K562 (cell line): ENCODE measurements at regions not wholly inside any gene's neighbourhood (a gene's known extent, or its start where the extent isn't known, plus 50 kb on each side); places are given as distances from the start of the nearest gene placed in this dataset.

Experiments
- C11orf30 ChIP-seq: fragments of 450-650 bp; IDR thresholded peaks from 2 replicates; pipeline ENCODE4 v1.6.1; 2016; ENCODE audit warnings: low read depth, mild to moderate bottlenecking
- FOXK1 ChIP-seq: sonication (generic); formaldehyde crosslinking; IDR thresholded peaks from 2 replicates; pipeline ENCODE4 v1.8.0; 2022; ENCODE audit warnings: missing genetic modification reagents, mild to moderate bottlenecking, borderline replicate concordance
- GTF3C2 ChIP-seq: IDR thresholded peaks from 3 replicates; pipeline ENCODE4 v1.6.1; 2011; ENCODE audit warnings: borderline replicate concordance, mild to moderate bottlenecking, moderate library complexity; ENCODE audit not compliant: insufficient read length; ENCODE audit errors: extremely low read depth
- LCOR ChIP-seq: sonication (generic); formaldehyde crosslinking; IDR thresholded peaks from 2 replicates; pipeline ENCODE4 v1.8.0; 2022; ENCODE audit warnings: mild to moderate bottlenecking, missing genetic modification reagents
- NFIC ChIP-seq: fragments of 450-650 bp; IDR thresholded peaks from 2 replicates; pipeline ENCODE4 v1.6.1; 2017; ENCODE audit warnings: mild to moderate bottlenecking, inconsistent platforms
- REST ChIP-seq, 2 experiments: fragments of 450-650 bp; formaldehyde crosslinking in 1 of 2; IDR thresholded peaks; 2 replicates each; pipeline versions ENCODE4 v1.4.0 to v1.6.1; 2014 to 2020; ENCODE audit warnings: mild to moderate bottlenecking in 2 of 2, borderline replicate concordance in 1 of 2, low read depth in 1 of 2
- SNIP1 ChIP-seq: fragments of 450-650 bp; IDR thresholded peaks from 2 replicates; pipeline ENCODE4 v1.7.1; 2017; ENCODE audit warnings: low read depth, mild to moderate bottlenecking
- TRIM28 ChIP-seq: fragments of 450-650 bp; IDR thresholded peaks from 2 replicates; pipeline ENCODE4 v1.6.1; 2017
- ZNF133 ChIP-seq: fragments of 250-450 bp; sonication (Bioruptor Pico); IDR thresholded peaks from 2 replicates; pipeline ENCODE4 v1.4.0; 2020; ENCODE audit warnings: mild to moderate bottlenecking
- ZNF644 ChIP-seq: fragments of 200-800 bp; sonication (Bioruptor generic); IDR thresholded peaks from 2 replicates; pipeline ENCODE4 v1.6.1; 2016; ENCODE audit warnings: low read depth, missing genetic modification characterization, missing compliant biosample characterization
- TF ChIP-seq, protein P1 (sequence below), 3 experiments: IDR thresholded peaks in 2 of 3; conservative IDR thresholded peaks in 1 of 3; 2 replicates each; pipeline ENCODE4 v1.5.1; 2011 to 2012; ENCODE audit warnings: low read length in 3 of 3, mild to moderate bottlenecking in 3 of 3, control low read depth in 2 of 3, improper control_type of control experiment in 1 of 3, inconsistent platforms in 1 of 3, low read depth in 1 of 3, mixed read lengths in 1 of 3, moderate library complexity in 1 of 3; ENCODE audit not compliant: insufficient read depth in 2 of 3
- TF ChIP-seq, protein P2 (sequence below): fragments of 450-650 bp; formaldehyde crosslinking; IDR thresholded peaks from 2 replicates; pipeline ENCODE4 v1.4.0; 2020; ENCODE audit warnings: mild to moderate bottlenecking, mixed read lengths

DNA sequence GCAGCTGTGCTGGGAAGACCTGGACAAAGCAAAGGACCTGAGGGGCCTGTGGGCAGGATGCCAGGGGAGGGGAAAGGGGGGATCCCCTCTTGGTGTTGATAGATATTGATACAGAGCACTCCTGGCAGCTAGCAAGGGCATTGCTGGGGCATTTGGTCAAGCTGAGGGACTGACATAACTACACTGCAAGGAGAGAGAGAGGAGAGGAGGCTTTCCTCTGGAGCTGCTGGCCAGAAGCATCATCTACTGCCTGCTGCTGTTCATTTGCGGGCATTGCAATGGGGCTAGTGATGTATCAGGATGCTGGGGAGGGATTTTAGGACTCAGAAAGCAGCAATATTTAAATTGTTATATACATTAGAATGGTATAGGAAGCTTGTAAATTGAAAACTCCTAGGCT, 142.0 kb downstream of the ZNF648 start (continued):
- TF ChIP-seq REST (IDR thresholded peaks at IDR 0.05; ENCODE audit: borderline replicate concordance), result peak; percentile 71
- no peak for TF ChIP-seq REST (CRISPR knock-in tag; IDR thresholded peaks at IDR 0.05; ENCODE audit: low read depth)
- TF ChIP-seq NFIC, result peak; percentile 22; the same call in 1 of the 2 replicates
- TF ChIP-seq LCOR, result no peak
- no peak for TF ChIP-seq GTF3C2
- TF ChIP-seq, protein P1, sequence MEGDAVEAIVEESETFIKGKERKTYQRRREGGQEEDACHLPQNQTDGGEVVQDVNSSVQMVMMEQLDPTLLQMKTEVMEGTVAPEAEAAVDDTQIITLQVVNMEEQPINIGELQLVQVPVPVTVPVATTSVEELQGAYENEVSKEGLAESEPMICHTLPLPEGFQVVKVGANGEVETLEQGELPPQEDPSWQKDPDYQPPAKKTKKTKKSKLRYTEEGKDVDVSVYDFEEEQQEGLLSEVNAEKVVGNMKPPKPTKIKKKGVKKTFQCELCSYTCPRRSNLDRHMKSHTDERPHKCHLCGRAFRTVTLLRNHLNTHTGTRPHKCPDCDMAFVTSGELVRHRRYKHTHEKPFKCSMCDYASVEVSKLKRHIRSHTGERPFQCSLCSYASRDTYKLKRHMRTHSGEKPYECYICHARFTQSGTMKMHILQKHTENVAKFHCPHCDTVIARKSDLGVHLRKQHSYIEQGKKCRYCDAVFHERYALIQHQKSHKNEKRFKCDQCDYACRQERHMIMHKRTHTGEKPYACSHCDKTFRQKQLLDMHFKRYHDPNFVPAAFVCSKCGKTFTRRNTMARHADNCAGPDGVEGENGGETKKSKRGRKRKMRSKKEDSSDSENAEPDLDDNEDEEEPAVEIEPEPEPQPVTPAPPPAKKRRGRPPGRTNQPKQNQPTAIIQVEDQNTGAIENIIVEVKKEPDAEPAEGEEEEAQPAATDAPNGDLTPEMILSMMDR (IDR thresholded peaks at IDR 0.05 in 2 of 3, conservative IDR thresholded peaks at IDR 0.05 in 1 of 3; ENCODE audit: insufficient read depth in 2 of 3, low read depth in 1 of 3, low read length in 3 of 3), result peak; percentile 54 to 73 (median 63)
- TF ChIP-seq, protein P2, sequence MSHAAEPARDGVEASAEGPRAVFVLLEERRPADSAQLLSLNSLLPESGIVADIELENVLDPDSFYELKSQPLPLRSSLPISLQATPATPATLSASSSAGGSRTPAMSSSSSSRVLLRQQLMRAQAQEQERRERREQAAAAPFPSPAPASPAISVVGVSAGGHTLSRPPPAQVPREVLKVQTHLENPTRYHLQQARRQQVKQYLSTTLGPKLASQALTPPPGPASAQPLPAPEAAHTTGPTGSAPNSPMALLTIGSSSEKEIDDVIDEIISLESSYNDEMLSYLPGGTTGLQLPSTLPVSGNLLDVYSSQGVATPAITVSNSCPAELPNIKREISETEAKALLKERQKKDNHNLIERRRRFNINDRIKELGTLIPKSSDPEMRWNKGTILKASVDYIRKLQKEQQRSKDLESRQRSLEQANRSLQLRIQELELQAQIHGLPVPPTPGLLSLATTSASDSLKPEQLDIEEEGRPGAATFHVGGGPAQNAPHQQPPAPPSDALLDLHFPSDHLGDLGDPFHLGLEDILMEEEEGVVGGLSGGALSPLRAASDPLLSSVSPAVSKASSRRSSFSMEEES (CRISPR knock-in tag), result no peak
- TF ChIP-seq ZNF644 (tag), result 0 out of 2 replicates have a peak, but pooled peaks have one; percentile 38
- no peak for TF ChIP-seq FOXK1 (CRISPR knock-in tag)
- no peak for TF ChIP-seq TRIM28
- TF ChIP-seq ZNF133 (CRISPR knock-in tag), result no peak
- TF ChIP-seq C11orf30, result no peak
- no peak for TF ChIP-seq SNIP1
